ENCODE measurements at regions not wholly inside any gene's neighbourhood (a gene's known extent, or its start where the extent isn't known, plus 50 kb on each side); places are given as distances from the start of the nearest gene placed in this dataset.

DNA sequence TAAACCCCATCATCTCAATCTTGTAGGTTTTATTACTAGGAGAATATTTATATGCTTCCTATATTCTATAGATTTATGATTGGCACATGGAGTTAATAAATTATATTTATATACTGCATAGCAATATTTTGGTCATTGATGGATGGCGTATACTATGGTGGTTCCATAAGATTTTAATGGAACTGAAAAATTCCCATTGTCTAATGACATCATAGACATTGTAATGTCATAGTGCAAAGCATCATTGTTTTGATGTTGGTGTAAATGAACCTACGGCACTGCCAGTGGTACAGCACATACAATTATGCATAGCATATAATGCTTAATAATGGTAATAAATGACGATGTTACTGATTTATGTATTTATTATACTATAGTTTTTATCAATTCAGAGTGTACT, 1135.9 kb downstream of the CNTNAP5 start:
- TF ChIP-seq, protein P1, sequence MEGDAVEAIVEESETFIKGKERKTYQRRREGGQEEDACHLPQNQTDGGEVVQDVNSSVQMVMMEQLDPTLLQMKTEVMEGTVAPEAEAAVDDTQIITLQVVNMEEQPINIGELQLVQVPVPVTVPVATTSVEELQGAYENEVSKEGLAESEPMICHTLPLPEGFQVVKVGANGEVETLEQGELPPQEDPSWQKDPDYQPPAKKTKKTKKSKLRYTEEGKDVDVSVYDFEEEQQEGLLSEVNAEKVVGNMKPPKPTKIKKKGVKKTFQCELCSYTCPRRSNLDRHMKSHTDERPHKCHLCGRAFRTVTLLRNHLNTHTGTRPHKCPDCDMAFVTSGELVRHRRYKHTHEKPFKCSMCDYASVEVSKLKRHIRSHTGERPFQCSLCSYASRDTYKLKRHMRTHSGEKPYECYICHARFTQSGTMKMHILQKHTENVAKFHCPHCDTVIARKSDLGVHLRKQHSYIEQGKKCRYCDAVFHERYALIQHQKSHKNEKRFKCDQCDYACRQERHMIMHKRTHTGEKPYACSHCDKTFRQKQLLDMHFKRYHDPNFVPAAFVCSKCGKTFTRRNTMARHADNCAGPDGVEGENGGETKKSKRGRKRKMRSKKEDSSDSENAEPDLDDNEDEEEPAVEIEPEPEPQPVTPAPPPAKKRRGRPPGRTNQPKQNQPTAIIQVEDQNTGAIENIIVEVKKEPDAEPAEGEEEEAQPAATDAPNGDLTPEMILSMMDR (IDR thresholded peaks at IDR 0.05) = no peak
- TF ChIP-seq POLR2A (IDR thresholded peaks at IDR 0.05) (no peak), POLR2AphosphoS5 (IDR thresholded peaks at IDR 0.05) (no peak)
